Activated T-cell treated with anti-CD3 and anti-CD28 coated beads for 24 hours (primary cell): ENCODE measurements at regions not wholly inside any gene's neighbourhood (a gene's known extent, or its start where the extent isn't known, plus 50 kb on each side); places are given as distances from the start of the nearest gene placed in this dataset.
"Not testable (repeated sequence)": the region's sequence is repeated elsewhere in the genome, so short reads cannot be mapped to it uniquely, and the experiment has no call there.

ENCODE experiments used
- DNase-seq: peaks from one replicate; pipeline ENCODE4 v3.0.0-alpha.2; 2020; ENCODE audit warnings: low read depth

- not testable (repeated sequence) for DNase-seq
These were observed 54.7 kb downstream of the OR4M2 start for GRCh38 chr15:22134941-22135566.

- not testable (repeated sequence) for DNase-seq
These were observed 57.2 kb downstream of the OR4M2 start for GRCh38 chr15:22137572-22137971.

- DNase-seq, result not testable (repeated sequence)
These were observed 60.8 kb downstream of the OR4M2 start for GRCh38 chr15:22141106-22141505.

- DNase-seq, result not testable (repeated sequence)
These were observed 67.8 kb downstream of the OR4M2 start for GRCh38 chr15:22148109-22148508.

GRCh38 chr15:22158243-22158642 lies 77.9 kb downstream of the OR4M2 start:
- not testable (repeated sequence) for DNase-seq

- DNase-seq, result not testable (repeated sequence)
These were observed 80.0 kb downstream of the OR4M2 start for GRCh38 chr15:22160283-22160682.

- not testable (repeated sequence) for DNase-seq
These were observed 80.4 kb downstream of the OR4M2 start for GRCh38 chr15:22160741-22161140.

- not testable (repeated sequence) for DNase-seq
These were observed 81.1 kb downstream of the OR4M2 start for GRCh38 chr15:22161398-22161797.

- DNase-seq, result not testable (repeated sequence)
These were observed 83.4 kb downstream of the OR4M2 start for GRCh38 chr15:22163715-22164114.

GRCh38 chr15:22167521-22167920 lies 87.2 kb downstream of the OR4M2 start:
- not testable (repeated sequence) for DNase-seq

GRCh38 chr15:22173029-22173998 lies 93.0 kb downstream of the OR4M2 start:
- DNase-seq, result not testable (repeated sequence)

GRCh38 chr15:22174088-22174487 lies 93.8 kb downstream of the OR4M2 start:
- not testable (repeated sequence) for DNase-seq

- DNase-seq, result not testable (repeated sequence)
These were observed 97.6 kb downstream of the OR4M2 start for GRCh38 chr15:22177965-22178364.

GRCh38 chr15:22178438-22178837 lies 98.1 kb downstream of the OR4M2 start:
- DNase-seq, result not testable (repeated sequence)

GRCh38 chr15:22179043-22179442 lies 98.7 kb downstream of the OR4M2 start:
- DNase-seq, result not testable (repeated sequence)

GRCh38 chr15:22180611-22181010 lies 100.3 kb downstream of the OR4M2 start:
- DNase-seq, result not testable (repeated sequence)

- not testable (repeated sequence) for DNase-seq
These were observed 104.4 kb downstream of the OR4M2 start for GRCh38 chr15:22184678-22185077.

GRCh38 chr15:22186846-22187532 lies 106.7 kb downstream of the OR4M2 start:
- not testable (repeated sequence) for DNase-seq

GRCh38 chr15:22191818-22192217 lies 111.5 kb downstream of the OR4M2 start:
- DNase-seq, result not testable (repeated sequence)

GRCh38 chr15:22194739-22195617 lies 114.7 kb downstream of the OR4M2 start:
- DNase-seq, result not testable (repeated sequence)

GRCh38 chr15:22196423-22196822 lies 116.1 kb downstream of the OR4M2 start:
- DNase-seq, result not testable (repeated sequence)
